ENCODE measurements at regions not wholly inside any gene's neighbourhood (a gene's known extent, or its start where the extent isn't known, plus 50 kb on each side); places are given as distances from the start of the nearest gene placed in this dataset.

DNA sequence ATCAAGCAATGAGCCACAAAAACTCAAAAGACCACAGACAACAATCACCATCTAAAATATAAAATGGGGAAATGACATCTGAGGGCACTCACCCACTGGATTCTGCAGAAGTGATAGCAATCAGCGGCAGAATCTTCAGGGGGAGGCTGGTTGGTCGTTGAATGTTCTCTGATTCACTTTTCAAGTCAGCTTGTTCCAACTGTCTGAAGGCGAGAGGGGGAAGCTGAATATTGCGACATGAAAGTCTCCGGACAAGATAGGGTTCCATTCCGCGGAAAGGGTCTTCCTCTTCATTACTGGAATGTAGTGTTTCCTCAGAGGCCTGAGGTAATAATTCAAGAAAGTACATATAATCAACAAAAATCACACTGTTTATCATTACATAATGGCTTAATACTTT, 94.9 kb upstream of the PDE4D start:
- Histone ChIP-seq H3K9me3 (ENCODE audit: control insufficient read depth in 4 of 4, low read length in 3 of 4) (no peaks in the 10 kb centered on the region), H3K27ac (ENCODE audit: low read depth in 1 of 2, low read length in 2 of 2) (no peak overlapping the region), H3K4me3 (ENCODE audit: low read depth in 1 of 3, low read length in 3 of 3) (no peak overlapping the region), H3K4me1 (ENCODE audit: control insufficient read depth in 4 of 4, insufficient read depth in 4 of 4, low read length in 3 of 4) (no peaks in the 10 kb centered on the region), H3K27me3 (ENCODE audit: control insufficient read depth in 4 of 4, insufficient read depth in 4 of 4, low read length in 3 of 4) (no peaks in the 10 kb centered on the region), H3K9ac (ENCODE audit: low read depth in 1 of 2, low read length in 2 of 2) (no peak overlapping the region), H3K36me3 (ENCODE audit: control insufficient read depth in 4 of 4, insufficient read depth in 3 of 4, low read depth in 1 of 4, low read length in 3 of 4) (no peaks in the 10 kb centered on the region)
- 79% methylated on average over 7 of the region's 7 CpGs for WGBS
- DNase-seq (ENCODE audit: low spot score) = no peak
- TF ChIP-seq YY1 (IDR thresholded peaks at IDR 0.05) = no peak
- TF ChIP-seq, protein P1, sequence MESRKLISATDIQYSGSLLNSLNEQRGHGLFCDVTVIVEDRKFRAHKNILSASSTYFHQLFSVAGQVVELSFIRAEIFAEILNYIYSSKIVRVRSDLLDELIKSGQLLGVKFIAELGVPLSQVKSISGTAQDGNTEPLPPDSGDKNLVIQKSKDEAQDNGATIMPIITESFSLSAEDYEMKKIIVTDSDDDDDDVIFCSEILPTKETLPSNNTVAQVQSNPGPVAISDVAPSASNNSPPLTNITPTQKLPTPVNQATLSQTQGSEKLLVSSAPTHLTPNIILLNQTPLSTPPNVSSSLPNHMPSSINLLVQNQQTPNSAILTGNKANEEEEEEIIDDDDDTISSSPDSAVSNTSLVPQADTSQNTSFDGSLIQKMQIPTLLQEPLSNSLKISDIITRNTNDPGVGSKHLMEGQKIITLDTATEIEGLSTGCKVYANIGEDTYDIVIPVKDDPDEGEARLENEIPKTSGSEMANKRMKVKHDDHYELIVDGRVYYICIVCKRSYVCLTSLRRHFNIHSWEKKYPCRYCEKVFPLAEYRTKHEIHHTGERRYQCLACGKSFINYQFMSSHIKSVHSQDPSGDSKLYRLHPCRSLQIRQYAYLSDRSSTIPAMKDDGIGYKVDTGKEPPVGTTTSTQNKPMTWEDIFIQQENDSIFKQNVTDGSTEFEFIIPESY (IDR thresholded peaks at IDR 0.05) = no peak
- TF ChIP-seq EGR1 (IDR thresholded peaks at IDR 0.05; ENCODE audit: low read depth in 2 of 2) = no peak
- no peak for TF ChIP-seq HNF4A (conservative IDR thresholded peaks at IDR 0.05)
- TF ChIP-seq RAD21 (IDR thresholded peaks at IDR 0.05) = no peak
- no peak for TF ChIP-seq GABPA (IDR thresholded peaks at IDR 0.05 in 1 of 2, conservative IDR thresholded peaks at IDR 0.05 in 1 of 2)
- TF ChIP-seq FOXA1 (IDR thresholded peaks at IDR 0.05) = no peak

DNA sequence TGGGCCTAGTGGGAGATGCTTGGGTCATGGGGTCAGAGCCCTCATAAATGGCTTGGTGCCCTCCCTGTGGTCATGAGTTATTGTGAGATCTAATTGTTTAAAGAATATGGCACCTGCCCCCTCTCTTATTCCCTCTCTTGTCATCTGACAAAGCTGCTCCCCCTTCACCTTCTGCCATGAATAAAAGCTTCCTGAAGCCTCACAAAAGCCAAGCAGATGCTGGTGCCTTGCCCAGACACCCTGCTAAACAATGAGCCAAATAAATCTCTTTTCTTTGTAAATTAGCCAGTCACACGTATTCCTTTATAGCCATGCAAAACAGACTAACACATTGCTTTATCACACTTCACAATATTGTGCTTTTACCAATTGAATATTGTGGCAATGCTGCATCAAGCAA, 82.8 kb upstream of the PDE4D start:
- Histone ChIP-seq H3K36me3 (ENCODE audit: control insufficient read depth in 4 of 4, insufficient read depth in 3 of 4, low read depth in 1 of 4, low read length in 3 of 4) (no peaks in the 10 kb centered on the region), H3K27ac (ENCODE audit: low read depth in 1 of 2, low read length in 2 of 2) (no peak overlapping the region), H3K9me3 (ENCODE audit: control insufficient read depth in 4 of 4, low read length in 3 of 4) (no peaks in the 10 kb centered on the region), H3K4me3 (ENCODE audit: low read depth in 1 of 3, low read length in 3 of 3) (no peak overlapping the region), H3K4me1 (ENCODE audit: control insufficient read depth in 4 of 4, insufficient read depth in 4 of 4, low read length in 3 of 4) (no peaks in the 10 kb centered on the region), H3K27me3 (ENCODE audit: control insufficient read depth in 4 of 4, insufficient read depth in 4 of 4, low read length in 3 of 4) (no peaks in the 10 kb centered on the region), H3K9ac (ENCODE audit: low read depth in 1 of 2, low read length in 2 of 2) (no peak overlapping the region)
- no peak for TF ChIP-seq JUND (IDR thresholded peaks at IDR 0.05)
- TF ChIP-seq FOXA2 (IDR thresholded peaks at IDR 0.05) = no peak
- no peak for TF ChIP-seq HNF4A (conservative IDR thresholded peaks at IDR 0.05)
- TF ChIP-seq, protein P2, sequence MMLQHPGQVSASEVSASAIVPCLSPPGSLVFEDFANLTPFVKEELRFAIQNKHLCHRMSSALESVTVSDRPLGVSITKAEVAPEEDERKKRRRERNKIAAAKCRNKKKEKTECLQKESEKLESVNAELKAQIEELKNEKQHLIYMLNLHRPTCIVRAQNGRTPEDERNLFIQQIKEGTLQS (IDR thresholded peaks at IDR 0.05) = no peak
- no peak for TF ChIP-seq NR2F2 (IDR thresholded peaks at IDR 0.05)
- TF ChIP-seq YY1 (IDR thresholded peaks at IDR 0.05) = no peak
- no peak for TF ChIP-seq HNF4G (IDR thresholded peaks at IDR 0.05)
- no peak for TF ChIP-seq RXRA (IDR thresholded peaks at IDR 0.05)
- DNase-seq (ENCODE audit: low spot score) = no peak
- WGBS = 64% methylated on average over 1 of the region's 1 CpG

DNA sequence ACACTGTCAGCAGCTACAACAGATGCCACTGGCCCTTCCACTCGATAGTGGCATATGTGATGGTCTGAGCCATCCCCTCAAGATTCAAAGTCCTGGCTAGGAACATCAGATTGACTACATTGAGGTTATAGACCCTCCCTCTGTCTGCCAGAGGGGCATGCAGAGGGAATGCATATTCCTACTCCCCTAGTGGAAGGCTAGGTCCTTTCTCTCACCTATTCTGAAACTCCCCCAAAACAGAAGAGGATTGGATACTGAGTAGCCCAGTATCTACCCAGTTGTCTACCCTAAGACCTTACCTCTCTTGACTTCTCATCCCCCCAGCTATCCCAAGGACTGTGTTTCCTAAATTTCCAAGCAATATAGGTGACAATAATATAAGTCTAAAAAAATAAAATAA, 78.5 kb upstream of the PDE4D start:
- H3K4me1 ChIP-seq (ENCODE audit: control insufficient read depth in 4 of 4, insufficient read depth in 4 of 4, low read length in 3 of 4) = no peaks in the 10 kb centered on the region
- 90% methylated on average over 1 of the region's 1 CpG for WGBS

More for the DNA sequence above, 78.5 kb upstream of the PDE4D start:
- no peak overlapping the region for H3K9ac ChIP-seq (ENCODE audit: low read depth in 1 of 2, low read length in 2 of 2)
- no peak for DNase-seq (ENCODE audit: low spot score)
- H3K27me3 ChIP-seq (ENCODE audit: control insufficient read depth in 4 of 4, insufficient read depth in 4 of 4, low read length in 3 of 4) = no peaks in the 10 kb centered on the region
- H3K4me3 ChIP-seq (ENCODE audit: low read depth in 1 of 3, low read length in 3 of 3) = no peak overlapping the region
- H3K27ac ChIP-seq (ENCODE audit: low read depth in 1 of 2, low read length in 2 of 2) = no peak overlapping the region
- no peak for TF ChIP-seq NR2F2 (IDR thresholded peaks at IDR 0.05)
- TF ChIP-seq GABPA (IDR thresholded peaks at IDR 0.05 in 1 of 2, conservative IDR thresholded peaks at IDR 0.05 in 1 of 2) = no peak
- no peak for TF ChIP-seq TAF1 (conservative IDR thresholded peaks at IDR 0.05)
- no peak for TF ChIP-seq YY1 (IDR thresholded peaks at IDR 0.05)
- TF ChIP-seq RAD21 (IDR thresholded peaks at IDR 0.05) = no peak
- TF ChIP-seq HNF4A (conservative IDR thresholded peaks at IDR 0.05) = no peak
- TF ChIP-seq, protein P3, sequence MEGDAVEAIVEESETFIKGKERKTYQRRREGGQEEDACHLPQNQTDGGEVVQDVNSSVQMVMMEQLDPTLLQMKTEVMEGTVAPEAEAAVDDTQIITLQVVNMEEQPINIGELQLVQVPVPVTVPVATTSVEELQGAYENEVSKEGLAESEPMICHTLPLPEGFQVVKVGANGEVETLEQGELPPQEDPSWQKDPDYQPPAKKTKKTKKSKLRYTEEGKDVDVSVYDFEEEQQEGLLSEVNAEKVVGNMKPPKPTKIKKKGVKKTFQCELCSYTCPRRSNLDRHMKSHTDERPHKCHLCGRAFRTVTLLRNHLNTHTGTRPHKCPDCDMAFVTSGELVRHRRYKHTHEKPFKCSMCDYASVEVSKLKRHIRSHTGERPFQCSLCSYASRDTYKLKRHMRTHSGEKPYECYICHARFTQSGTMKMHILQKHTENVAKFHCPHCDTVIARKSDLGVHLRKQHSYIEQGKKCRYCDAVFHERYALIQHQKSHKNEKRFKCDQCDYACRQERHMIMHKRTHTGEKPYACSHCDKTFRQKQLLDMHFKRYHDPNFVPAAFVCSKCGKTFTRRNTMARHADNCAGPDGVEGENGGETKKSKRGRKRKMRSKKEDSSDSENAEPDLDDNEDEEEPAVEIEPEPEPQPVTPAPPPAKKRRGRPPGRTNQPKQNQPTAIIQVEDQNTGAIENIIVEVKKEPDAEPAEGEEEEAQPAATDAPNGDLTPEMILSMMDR (IDR thresholded peaks at IDR 0.05; ENCODE audit: low read depth, low read length, missing input control) = no peak
- no peak for TF ChIP-seq RXRA (IDR thresholded peaks at IDR 0.05)
- TF ChIP-seq SP1 (IDR thresholded peaks at IDR 0.05) = no peak
- TF ChIP-seq FOXA1 (IDR thresholded peaks at IDR 0.05) = no peak
- TF ChIP-seq, protein P2 (IDR thresholded peaks at IDR 0.05) = no peak
- no peak for TF ChIP-seq JUND (IDR thresholded peaks at IDR 0.05)
- no peaks in the 10 kb centered on the region for H3K9me3 ChIP-seq (ENCODE audit: control insufficient read depth in 4 of 4, low read length in 3 of 4)
- no peaks in the 10 kb centered on the region for H3K36me3 ChIP-seq (ENCODE audit: control insufficient read depth in 4 of 4, insufficient read depth in 3 of 4, low read depth in 1 of 4, low read length in 3 of 4)

Measured in liver (tissue), 8 donors.